H9 (cell line): ENCODE measurements at regions not wholly inside any gene's neighbourhood (a gene's known extent, or its start where the extent isn't known, plus 50 kb on each side); places are given as distances from the start of the nearest gene placed in this dataset.

Experiments used
- DNase-seq: peaks from one replicate; pipeline ENCODE4 v3.0.0-alpha.2; 2017
- H2AFZ ChIP-seq: one replicate; pipeline ENCODE4 v1.6.1; 2013; ENCODE audit warnings: mild to moderate bottlenecking, low read length, control low read depth, moderate library complexity
- H2AK5ac ChIP-seq: 2 replicates; pipeline ENCODE4 v1.6.1; 2013; ENCODE audit warnings: low read length, control low read depth, mixed read lengths; ENCODE audit not compliant: insufficient read length
- H2BK120ac ChIP-seq: one replicate; pipeline ENCODE4 v1.6.1; 2013; ENCODE audit warnings: low read depth, mild to moderate bottlenecking, low read length, control low read depth, inconsistent platforms; ENCODE audit not compliant: poor library complexity, severe bottlenecking
- H2BK12ac ChIP-seq: 2 replicates; pipeline ENCODE4 v1.6.1; 2013; ENCODE audit warnings: low read length, control low read depth, mixed read lengths, low read depth; ENCODE audit not compliant: insufficient read length
- H2BK15ac ChIP-seq: 2 replicates; pipeline ENCODE4 v1.6.1; 2013; ENCODE audit warnings: low read depth, low read length, control low read depth
- H2BK20ac ChIP-seq: one replicate; pipeline ENCODE4 v1.6.1; 2013; ENCODE audit warnings: low read depth, mild to moderate bottlenecking, low read length, control low read depth, inconsistent platforms; ENCODE audit not compliant: poor library complexity, severe bottlenecking
- H2BK5ac ChIP-seq: 2 replicates; pipeline ENCODE4 v1.6.1; 2013; ENCODE audit warnings: low read length, control low read depth, mixed read lengths; ENCODE audit not compliant: insufficient read length
- H3K14ac ChIP-seq: 2 replicates; pipeline ENCODE4 v1.6.1; 2013; ENCODE audit warnings: low read length, control low read depth; ENCODE audit not compliant: insufficient read depth
- H3K18ac ChIP-seq: 2 replicates; pipeline ENCODE4 v1.6.1; 2013; ENCODE audit warnings: low read depth, mild to moderate bottlenecking, mixed read lengths, low read length, control low read depth; ENCODE audit not compliant: insufficient read length
- H3K23ac ChIP-seq: 2 replicates; pipeline ENCODE4 v1.6.1; 2013; ENCODE audit warnings: low read length, control low read depth, mixed read lengths, low read depth; ENCODE audit not compliant: insufficient read length
- H3K23me2 ChIP-seq: 2 replicates; pipeline ENCODE4 v1.6.1; 2013; ENCODE audit warnings: low read depth, mild to moderate bottlenecking, mixed read lengths, low read length, control low read depth; ENCODE audit not compliant: insufficient read length, poor library complexity, severe bottlenecking
- H3K27ac ChIP-seq: 2 replicates; pipeline ENCODE4 v1.5.1; 2013; ENCODE audit warnings: low read length, control low read depth, mixed read lengths, low read depth; ENCODE audit not compliant: insufficient read length
- H3K27me3 ChIP-seq: 2 replicates; pipeline ENCODE4 v1.6.1; 2013; ENCODE audit warnings: low read length, control low read depth, inconsistent platforms; ENCODE audit not compliant: insufficient read depth
- H3K4ac ChIP-seq: 2 replicates; pipeline ENCODE4 v1.6.1; 2013; ENCODE audit warnings: low read depth, mild to moderate bottlenecking, control low read depth, inconsistent platforms, low read length, moderate library complexity
- H3K4me1 ChIP-seq: 2 replicates; pipeline ENCODE4 v1.6.1; 2013; ENCODE audit warnings: low read length, control low read depth, inconsistent platforms; ENCODE audit not compliant: insufficient read depth
- H3K4me2 ChIP-seq: 2 replicates; pipeline ENCODE4 v1.6.1; 2013; ENCODE audit warnings: low read length, control low read depth, mixed read lengths; ENCODE audit not compliant: insufficient read length, insufficient read depth
- H3K56ac ChIP-seq: 2 replicates; pipeline ENCODE4 v1.6.1; 2013; ENCODE audit warnings: low read depth, mild to moderate bottlenecking, mixed read lengths, low read length, control low read depth; ENCODE audit not compliant: insufficient read length
- H3K79me1 ChIP-seq: 2 replicates; pipeline ENCODE4 v1.6.1; 2013; ENCODE audit warnings: low read depth, mild to moderate bottlenecking, moderate library complexity, low read length, control low read depth, inconsistent platforms; ENCODE audit not compliant: insufficient read depth, poor library complexity, severe bottlenecking
- H3K79me2 ChIP-seq: 2 replicates; pipeline ENCODE4 v1.6.1; 2013; ENCODE audit warnings: low read length, control low read depth, inconsistent platforms; ENCODE audit not compliant: insufficient read depth
- H3K9ac ChIP-seq: 2 replicates; pipeline ENCODE4 v1.6.1; 2013; ENCODE audit warnings: low read length, control low read depth, mixed read lengths; ENCODE audit not compliant: insufficient read length; ENCODE audit errors: extremely low read depth
- H3K9me3 ChIP-seq: one replicate; pipeline ENCODE4 v1.6.1; 2013; ENCODE audit warnings: low read depth, low read length, inconsistent platforms; ENCODE audit not compliant: control insufficient read depth
- H3T11ph ChIP-seq: one replicate; pipeline ENCODE4 v1.6.1; 2013; ENCODE audit warnings: mild to moderate bottlenecking, low read length, control low read depth, inconsistent platforms
- H4K20me1 ChIP-seq: one replicate; pipeline ENCODE4 v1.6.1; 2013; ENCODE audit not compliant: control insufficient read depth, insufficient read length, insufficient read depth
- H4K5ac ChIP-seq: 2 replicates; pipeline ENCODE4 v1.6.1; 2013; ENCODE audit warnings: low read depth, mild to moderate bottlenecking, mixed read lengths, low read length, control low read depth; ENCODE audit not compliant: insufficient read length
- H4K8ac ChIP-seq: replicated peaks from 2 replicates; pipeline ENCODE4 v1.6.1; 2013; ENCODE audit warnings: low read length, control low read depth, mixed read lengths, low read depth; ENCODE audit not compliant: insufficient read length
- H4K91ac ChIP-seq: 2 replicates; pipeline ENCODE4 v1.6.1; 2013; ENCODE audit warnings: low read depth, mild to moderate bottlenecking, moderate library complexity, mixed read lengths, low read length, control low read depth; ENCODE audit not compliant: insufficient read length
- H3K27ac Mint-ChIP-seq, 3 experiments: 2 replicates in 2 of 3; 3 replicates in 1 of 3; pipeline ENCODE4 v1.8.0; 2020 to 2021; ENCODE audit warnings: mixed read lengths in 3 of 3, mild to moderate bottlenecking in 1 of 3, moderate library complexity in 1 of 3
- H3K27me3 Mint-ChIP-seq: 2 replicates; pipeline ENCODE4 v1.8.0; 2021; ENCODE audit warnings: low read depth, mild to moderate bottlenecking, moderate library complexity, mixed read lengths
- H3K36me3 Mint-ChIP-seq, 3 experiments: 2 replicates in 2 of 3; 3 replicates in 1 of 3; pipeline ENCODE4 v1.8.0; 2020 to 2021; ENCODE audit warnings: low read depth in 3 of 3, mixed read lengths in 3 of 3; ENCODE audit not compliant: insufficient read depth in 1 of 3
- H3K4me1 Mint-ChIP-seq, 2 experiments: 2 replicates each; pipeline ENCODE4 v1.8.0; 2020; ENCODE audit warnings: mixed read lengths in 2 of 2
- H3K4me3 Mint-ChIP-seq, 2 experiments: 2 replicates in 1 of 2; 3 replicates in 1 of 2; pipeline ENCODE4 v1.8.0; 2020 to 2021; ENCODE audit warnings: mild to moderate bottlenecking in 2 of 2, mixed read lengths in 2 of 2, moderate library complexity in 1 of 2
- H3K9me3 Mint-ChIP-seq, 2 experiments: 2 replicates in 1 of 2; 3 replicates in 1 of 2; pipeline ENCODE4 v1.8.0; 2020; ENCODE audit warnings: mild to moderate bottlenecking in 2 of 2, mixed read lengths in 2 of 2, moderate library complexity in 1 of 2
- WGBS: extraction: QIAGEN DNeasy Blood & Tissue Kit; methylation state at CpG from one replicate; pipeline ENCODE4 v1.1.7; 2013; ENCODE audit warnings: missing lambda C conversion rate, low lambda C conversion rate, mixed read lengths; ENCODE audit not compliant: insufficient read length; ENCODE audit errors: extremely low coverage; 5-methylcytosine and 5-hydroxymethylcytosine counted together
- TF ChIP-seq, protein P1 (sequence below): fragments of 200-600 bp; sonication (generic); conservative IDR thresholded peaks from 3 replicates; pipeline ENCODE4 v1.8.0; 2021; ENCODE audit warnings: antibody characterized with exemption, mild to moderate bottlenecking

GRCh38 chr13:89923736-89924135 is 1423.8 kb upstream of the MIR17HG start:
- Histone ChIP-seq H3K79me2 (no peaks in the 10 kb centered on the region), H3K14ac (no peak overlapping the region), H3K9me3 (no peaks in the 10 kb centered on the region), H2BK20ac (no peak overlapping the region), H2BK15ac (no peak overlapping the region), H4K8ac (no peak overlapping the region), H4K20me1 (no peaks in the 10 kb centered on the region), H3K27ac (no peak overlapping the region), H3K23me2 (no peaks in the 10 kb centered on the region), H3K4me1 (no peaks in the 10 kb centered on the region), H3K79me1 (no peaks in the 10 kb centered on the region), H3K18ac (no peak overlapping the region), H3K4ac (no peak overlapping the region), H3K23ac (no peak overlapping the region), H3K9ac (no peak overlapping the region), H2BK120ac (no peak overlapping the region), H2BK12ac (no peak overlapping the region), H4K91ac (no peak overlapping the region), H2AK5ac (no peak overlapping the region), H4K5ac (no peak overlapping the region), H3T11ph (no peak overlapping the region), H3K4me2 (no peak overlapping the region), H3K56ac (no peak overlapping the region), H2AFZ (no peak overlapping the region), H3K27me3 (no peaks in the 10 kb centered on the region), H2BK5ac (no peak overlapping the region)
- H3K9me3 Mint-ChIP-seq, result no peaks in the 10 kb centered on the region
- H3K27me3 Mint-ChIP-seq, result no peaks in the 10 kb centered on the region
- no CpG with 5 or more reads among the region's 2 CpGs for WGBS
- TF ChIP-seq, protein P1, sequence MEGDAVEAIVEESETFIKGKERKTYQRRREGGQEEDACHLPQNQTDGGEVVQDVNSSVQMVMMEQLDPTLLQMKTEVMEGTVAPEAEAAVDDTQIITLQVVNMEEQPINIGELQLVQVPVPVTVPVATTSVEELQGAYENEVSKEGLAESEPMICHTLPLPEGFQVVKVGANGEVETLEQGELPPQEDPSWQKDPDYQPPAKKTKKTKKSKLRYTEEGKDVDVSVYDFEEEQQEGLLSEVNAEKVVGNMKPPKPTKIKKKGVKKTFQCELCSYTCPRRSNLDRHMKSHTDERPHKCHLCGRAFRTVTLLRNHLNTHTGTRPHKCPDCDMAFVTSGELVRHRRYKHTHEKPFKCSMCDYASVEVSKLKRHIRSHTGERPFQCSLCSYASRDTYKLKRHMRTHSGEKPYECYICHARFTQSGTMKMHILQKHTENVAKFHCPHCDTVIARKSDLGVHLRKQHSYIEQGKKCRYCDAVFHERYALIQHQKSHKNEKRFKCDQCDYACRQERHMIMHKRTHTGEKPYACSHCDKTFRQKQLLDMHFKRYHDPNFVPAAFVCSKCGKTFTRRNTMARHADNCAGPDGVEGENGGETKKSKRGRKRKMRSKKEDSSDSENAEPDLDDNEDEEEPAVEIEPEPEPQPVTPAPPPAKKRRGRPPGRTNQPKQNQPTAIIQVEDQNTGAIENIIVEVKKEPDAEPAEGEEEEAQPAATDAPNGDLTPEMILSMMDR, result no peak
- peaks cover 5 to 7% of the 10 kb centered on the region in 2 experiments for H3K4me1 Mint-ChIP-seq
- H3K36me3 Mint-ChIP-seq, result no peaks in the 10 kb centered on the region
- H3K4me3 Mint-ChIP-seq, result no peak overlapping the region
- DNase-seq, result no peak
- H3K27ac Mint-ChIP-seq, result no peak overlapping the region
